SJSA1 (cell line): ENCODE measurements at regions not wholly inside any gene's neighbourhood (a gene's known extent, or its start where the extent isn't known, plus 50 kb on each side); places are given as distances from the start of the nearest gene placed in this dataset.

ENCODE experiments used
- DNase-seq, 2 experiments: peaks; one replicate each; pipeline ENCODE4 v3.0.0-alpha.2; 2015 to 2020; ENCODE audit warnings: low spot score in 2 of 2, low read depth in 1 of 2
- H3K27ac ChIP-seq: fragments of 250-450 bp; sonication (Bioruptor Pico); 2 replicates; pipeline ENCODE4 v1.5.1; 2020; ENCODE audit warnings: mild to moderate bottlenecking, moderate library complexity
- H3K27me3 ChIP-seq: fragments of 250-450 bp; sonication (Bioruptor Pico); replicated peaks from 2 replicates; pipeline ENCODE4 v1.5.1; 2020; ENCODE audit warnings: mild to moderate bottlenecking, moderate library complexity
- H3K36me3 ChIP-seq: fragments of 250-450 bp; sonication (Bioruptor Pico); 2 replicates; pipeline ENCODE4 v1.5.1; 2020; ENCODE audit warnings: mild to moderate bottlenecking
- H3K4me1 ChIP-seq: fragments of 250-450 bp; sonication (Bioruptor Pico); replicated peaks from 2 replicates; pipeline ENCODE4 v1.6.1; 2021; ENCODE audit warnings: mild to moderate bottlenecking
- H3K4me3 ChIP-seq: fragments of 250-450 bp; sonication (Bioruptor Pico); 2 replicates; pipeline ENCODE4 v1.5.1; 2020; ENCODE audit warnings: mild to moderate bottlenecking
- H3K9me3 ChIP-seq: fragments of 250-450 bp; sonication (Bioruptor Pico); replicated peaks from 2 replicates; pipeline ENCODE4 v1.5.1; 2020; ENCODE audit warnings: mild to moderate bottlenecking

DNA sequence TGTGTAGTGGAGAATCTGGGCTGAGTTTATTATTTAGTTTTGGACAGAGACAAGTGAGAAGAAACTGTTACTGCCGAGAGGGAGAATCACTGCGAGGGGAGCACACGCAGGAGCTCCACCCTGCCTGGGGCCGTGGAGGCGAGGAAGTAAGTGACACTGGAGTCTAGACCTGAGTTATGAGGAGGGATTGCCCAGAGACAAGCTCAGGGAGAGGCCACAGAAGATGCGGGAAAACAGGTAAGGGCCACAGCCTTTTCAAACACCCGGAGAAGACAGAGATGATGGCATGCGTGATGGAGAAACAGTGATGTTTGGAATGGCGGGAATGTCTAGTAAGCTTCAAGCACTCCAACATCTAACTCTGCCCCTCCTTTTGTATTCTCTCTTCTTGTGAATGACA lies 84.1 kb downstream of the TNFSF11 start:
- H3K27me3 ChIP-seq: no peaks in the 10 kb centered on the region
- no peak overlapping the region for H3K27ac ChIP-seq
- H3K36me3 ChIP-seq: no peaks in the 10 kb centered on the region
- H3K4me3 ChIP-seq: no peak overlapping the region
- peaks cover 7% of the 10 kb centered on the region for H3K4me1 ChIP-seq
- DNase-seq: no peak
- H3K9me3 ChIP-seq: no peaks in the 10 kb centered on the region

- Histone ChIP-seq H3K27me3 (no peaks in the 10 kb centered on the region), H3K36me3 (no peaks in the 10 kb centered on the region), H3K9me3 (no peaks in the 10 kb centered on the region), H3K4me3 (no peak overlapping the region), H3K27ac (no peak overlapping the region), H3K4me1 (peaks cover 3% of the 10 kb centered on the region)
- DNase-seq: peak in 1 of 2 experiments; percentile 13
Measured at GRCh38 chr13:42660333-42660965, 86.5 kb downstream of the TNFSF11 start.

- no peaks in the 10 kb centered on the region for H3K9me3 ChIP-seq
- H3K36me3 ChIP-seq: no peaks in the 10 kb centered on the region
- no peak for DNase-seq
- H3K4me1 ChIP-seq: no peaks in the 10 kb centered on the region
- no peak overlapping the region for H3K27ac ChIP-seq
- no peak overlapping the region for H3K4me3 ChIP-seq
- H3K27me3 ChIP-seq: no peaks in the 10 kb centered on the region
Measured at GRCh38 chr13:42667638-42668037, 93.7 kb downstream of the TNFSF11 start.

DNA sequence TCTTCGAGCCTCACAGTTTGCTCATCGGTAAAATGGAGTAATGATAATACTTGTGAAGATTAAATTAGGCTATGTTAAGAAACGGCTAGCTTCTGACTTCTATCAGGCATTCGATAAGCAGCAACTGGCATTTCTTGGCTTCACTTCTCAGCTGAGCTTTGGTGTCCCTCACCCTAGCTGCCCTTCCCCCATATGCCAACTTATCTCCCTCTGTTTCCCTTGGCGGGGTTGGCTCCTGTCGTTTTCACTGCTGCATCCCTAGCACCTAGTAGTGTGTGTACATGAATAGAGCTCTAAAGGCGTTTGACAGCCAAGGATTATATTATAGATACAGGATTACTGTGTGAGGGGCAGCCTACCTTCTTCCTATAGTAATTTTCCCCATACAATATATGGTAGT lies 97.5 kb downstream of the TNFSF11 start:
- Histone ChIP-seq H3K4me3 (no peak overlapping the region), H3K9me3 (no peaks in the 10 kb centered on the region), H3K27me3 (no peaks in the 10 kb centered on the region), H3K4me1 (no peaks in the 10 kb centered on the region), H3K36me3 (no peaks in the 10 kb centered on the region), H3K27ac (no peak overlapping the region)
- DNase-seq: no peak

DNA sequence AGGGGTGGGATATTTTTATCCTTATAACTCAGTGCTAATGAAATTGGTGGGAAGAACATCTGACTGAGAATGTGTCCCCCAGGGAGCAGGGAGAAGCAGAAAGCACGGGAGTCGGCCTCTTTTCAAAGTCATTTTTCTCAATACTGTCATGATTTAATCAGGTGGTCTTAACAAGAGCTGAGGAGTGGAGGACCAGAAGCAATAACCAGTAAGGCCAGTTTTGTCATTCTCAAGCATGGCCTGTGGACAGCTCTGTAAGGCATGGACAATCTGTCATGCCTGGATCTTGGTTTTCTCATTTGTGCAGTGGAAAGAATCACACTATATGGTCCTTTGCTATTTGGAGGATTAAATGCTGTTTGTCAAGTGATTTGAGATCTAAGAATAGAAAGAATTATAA lies 99.7 kb downstream of the TNFSF11 start:
- no peak for DNase-seq
- Histone ChIP-seq H3K36me3 (no peaks in the 10 kb centered on the region), H3K4me3 (no peak overlapping the region), H3K27me3 (no peaks in the 10 kb centered on the region), H3K9me3 (no peaks in the 10 kb centered on the region), H3K27ac (no peak overlapping the region), H3K4me1 (no peaks in the 10 kb centered on the region)

- no peaks in the 10 kb centered on the region for H3K4me1 ChIP-seq
- DNase-seq: no peak
- no peak overlapping the region for H3K27ac ChIP-seq
- H3K9me3 ChIP-seq: no peaks in the 10 kb centered on the region
- no peak overlapping the region for H3K4me3 ChIP-seq
- no peaks in the 10 kb centered on the region for H3K36me3 ChIP-seq
- H3K27me3 ChIP-seq: no peaks in the 10 kb centered on the region
Measured at GRCh38 chr13:42680748-42681147, 100.6 kb upstream of the FAM216B start.

DNA sequence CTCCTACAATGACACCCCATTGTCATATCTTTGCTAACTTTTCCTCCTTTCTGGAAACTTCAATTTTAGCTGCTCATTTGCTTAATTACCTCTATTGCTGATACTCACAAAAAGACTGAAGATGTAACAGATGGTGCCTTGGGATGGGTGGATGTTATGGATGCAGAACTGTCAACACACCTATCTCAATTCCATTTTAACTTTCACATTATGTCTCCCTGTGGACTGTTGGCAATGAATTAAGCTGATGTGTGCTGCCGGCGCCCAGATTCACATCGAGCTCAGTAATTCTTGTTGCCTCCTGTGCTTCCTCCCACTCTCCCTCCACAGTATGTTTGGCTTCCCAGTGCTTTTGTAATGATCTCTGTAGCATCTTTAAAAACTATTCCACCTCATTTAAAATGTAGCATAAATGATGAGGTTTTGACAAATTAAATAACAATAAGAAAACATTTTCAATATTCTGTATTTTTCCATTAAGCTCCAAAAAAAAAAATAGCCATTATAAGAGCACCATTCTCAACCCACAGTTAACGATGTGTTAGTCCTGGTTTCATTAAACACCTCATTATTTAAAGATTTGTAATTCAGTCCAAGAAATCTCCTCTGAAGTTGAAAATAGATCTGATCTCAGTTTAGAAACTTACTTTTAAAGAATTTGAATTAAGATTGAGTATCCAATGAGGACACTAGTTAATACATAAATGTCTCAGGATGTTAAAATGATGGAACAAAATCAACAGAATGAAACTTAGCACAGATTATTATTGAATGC lies 99.9 kb upstream of the FAM216B start:
- Histone ChIP-seq H3K4me1 (no peaks in the 10 kb centered on the region), H3K9me3 (no peaks in the 10 kb centered on the region), H3K4me3 (no peak overlapping the region), H3K27me3 (no peaks in the 10 kb centered on the region), H3K36me3 (no peaks in the 10 kb centered on the region), H3K27ac (no peak overlapping the region)
- DNase-seq: no peak

DNA sequence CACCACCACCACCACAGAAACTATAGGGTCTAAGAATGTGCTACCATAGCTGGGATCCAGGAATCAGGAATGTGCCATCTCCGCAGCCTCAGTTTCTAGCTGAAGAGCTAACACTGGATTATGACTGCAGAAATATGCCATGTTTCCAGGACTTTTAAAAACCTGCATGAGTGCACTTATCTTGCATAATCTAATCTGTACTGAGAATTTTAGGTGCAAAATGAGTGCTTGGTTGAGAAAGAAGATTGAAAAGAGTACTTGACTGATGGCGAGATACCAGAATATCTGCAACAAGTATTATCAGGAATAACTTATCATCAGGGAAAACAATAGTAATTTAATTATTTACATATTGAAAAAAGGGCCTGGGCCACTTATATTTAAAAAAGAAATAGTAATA lies 97.2 kb upstream of the FAM216B start:
- no peaks in the 10 kb centered on the region for H3K4me1 ChIP-seq
- H3K36me3 ChIP-seq: no peaks in the 10 kb centered on the region
- H3K27me3 ChIP-seq: no peaks in the 10 kb centered on the region
- H3K9me3 ChIP-seq: no peaks in the 10 kb centered on the region
- no peak overlapping the region for H3K4me3 ChIP-seq
- no peak overlapping the region for H3K27ac ChIP-seq
- no peak for DNase-seq

GRCh38 chr13:42685751-42686150 lies 95.6 kb upstream of the FAM216B start:
- no peaks in the 10 kb centered on the region for H3K27me3 ChIP-seq
- H3K27ac ChIP-seq: no peak overlapping the region
- H3K4me1 ChIP-seq: no peaks in the 10 kb centered on the region
- H3K4me3 ChIP-seq: no peak overlapping the region
- DNase-seq: no peak
- H3K9me3 ChIP-seq: no peaks in the 10 kb centered on the region
- no peaks in the 10 kb centered on the region for H3K36me3 ChIP-seq

GRCh38 chr13:42686165-42686564 lies 95.2 kb upstream of the FAM216B start:
- Histone ChIP-seq H3K27me3 (no peaks in the 10 kb centered on the region), H3K9me3 (no peaks in the 10 kb centered on the region), H3K36me3 (no peaks in the 10 kb centered on the region), H3K4me3 (no peak overlapping the region), H3K4me1 (no peaks in the 10 kb centered on the region), H3K27ac (no peak overlapping the region)
- DNase-seq: no peak

DNA sequence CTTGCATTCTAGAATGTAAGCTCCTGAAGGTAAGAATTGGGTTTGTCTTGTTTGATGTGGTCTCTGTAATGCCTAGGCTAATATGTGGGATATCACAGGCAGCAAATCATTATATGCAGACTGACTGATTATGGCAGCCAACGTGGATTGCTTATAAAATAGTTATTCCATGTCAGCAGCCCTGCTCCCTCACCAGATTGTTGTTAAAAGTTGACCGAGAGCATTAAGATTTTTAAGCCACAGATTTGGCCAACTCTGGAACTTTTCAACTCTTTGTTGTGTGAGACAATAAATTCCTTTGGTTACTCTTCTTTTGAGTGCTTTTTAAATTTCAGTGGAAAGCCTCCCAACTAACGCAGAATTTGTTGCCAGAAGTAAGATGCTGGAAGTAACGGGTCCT lies 92.6 kb upstream of the FAM216B start:
- DNase-seq: no peak
- no peak overlapping the region for H3K4me3 ChIP-seq
- H3K27me3 ChIP-seq: no peaks in the 10 kb centered on the region
- no peaks in the 10 kb centered on the region for H3K9me3 ChIP-seq
- H3K4me1 ChIP-seq: no peaks in the 10 kb centered on the region
- H3K27ac ChIP-seq: no peak overlapping the region
- H3K36me3 ChIP-seq: no peaks in the 10 kb centered on the region

GRCh38 chr13:42696191-42696590 lies 85.2 kb upstream of the FAM216B start:
- H3K36me3 ChIP-seq: no peaks in the 10 kb centered on the region
- no peak overlapping the region for H3K27ac ChIP-seq
- H3K27me3 ChIP-seq: no peaks in the 10 kb centered on the region
- H3K9me3 ChIP-seq: no peaks in the 10 kb centered on the region
- no peak overlapping the region for H3K4me3 ChIP-seq
- peaks cover 12% of the 10 kb centered on the region for H3K4me1 ChIP-seq
- DNase-seq: peak; percentile 49 to 55

- Histone ChIP-seq H3K4me1 (peaks cover 12% of the 10 kb centered on the region), H3K9me3 (no peaks in the 10 kb centered on the region), H3K27ac (no peak overlapping the region), H3K36me3 (no peaks in the 10 kb centered on the region), H3K4me3 (no peak overlapping the region), H3K27me3 (no peaks in the 10 kb centered on the region)
- no peak for DNase-seq
Measured at GRCh38 chr13:42699912-42700311, 81.5 kb upstream of the FAM216B start.

GRCh38 chr13:42702716-42703115 lies 78.7 kb upstream of the FAM216B start:
- Histone ChIP-seq H3K4me1 (peaks cover 7% of the 10 kb centered on the region), H3K9me3 (no peaks in the 10 kb centered on the region), H3K27me3 (no peaks in the 10 kb centered on the region), H3K4me3 (no peak overlapping the region), H3K27ac (no peak overlapping the region), H3K36me3 (no peaks in the 10 kb centered on the region)
- DNase-seq: no peak
